Astrocyte of the cerebellum (primary cell): ENCODE measurements at regions not wholly inside any gene's neighbourhood (a gene's known extent, or its start where the extent isn't known, plus 50 kb on each side); places are given as distances from the start of the nearest gene placed in this dataset.

Source experiments
- DNase-seq: peaks from one replicate; pipeline ENCODE4 v3.0.0-alpha.2; 2011; ENCODE audit warnings: low read depth
- H3K4me3 ChIP-seq: 2 replicates; pipeline ENCODE4 v1.5.1; 2011; ENCODE audit warnings: mild to moderate bottlenecking, low read depth, low read length, moderate library complexity
- in situ Hi-C: cut with HindIII; loops from 2 replicates; pipeline ENCODE4 v1.10.0; 2017; ENCODE audit warnings: low sequenced_read_pairs
- TF ChIP-seq, protein P1 (sequence below): IDR thresholded peaks from 2 replicates; pipeline ENCODE4 v1.5.1; 2012; ENCODE audit warnings: low read length, low read depth, moderate library complexity, mild to moderate bottlenecking; ENCODE audit errors: missing control alignments

GRCh38 chrX:26347171-26347570 is 131.2 kb downstream of the MAGEB5 start:
- DNase-seq = no peak
- H3K4me3 ChIP-seq = no peak overlapping the region
- TF ChIP-seq, protein P1, sequence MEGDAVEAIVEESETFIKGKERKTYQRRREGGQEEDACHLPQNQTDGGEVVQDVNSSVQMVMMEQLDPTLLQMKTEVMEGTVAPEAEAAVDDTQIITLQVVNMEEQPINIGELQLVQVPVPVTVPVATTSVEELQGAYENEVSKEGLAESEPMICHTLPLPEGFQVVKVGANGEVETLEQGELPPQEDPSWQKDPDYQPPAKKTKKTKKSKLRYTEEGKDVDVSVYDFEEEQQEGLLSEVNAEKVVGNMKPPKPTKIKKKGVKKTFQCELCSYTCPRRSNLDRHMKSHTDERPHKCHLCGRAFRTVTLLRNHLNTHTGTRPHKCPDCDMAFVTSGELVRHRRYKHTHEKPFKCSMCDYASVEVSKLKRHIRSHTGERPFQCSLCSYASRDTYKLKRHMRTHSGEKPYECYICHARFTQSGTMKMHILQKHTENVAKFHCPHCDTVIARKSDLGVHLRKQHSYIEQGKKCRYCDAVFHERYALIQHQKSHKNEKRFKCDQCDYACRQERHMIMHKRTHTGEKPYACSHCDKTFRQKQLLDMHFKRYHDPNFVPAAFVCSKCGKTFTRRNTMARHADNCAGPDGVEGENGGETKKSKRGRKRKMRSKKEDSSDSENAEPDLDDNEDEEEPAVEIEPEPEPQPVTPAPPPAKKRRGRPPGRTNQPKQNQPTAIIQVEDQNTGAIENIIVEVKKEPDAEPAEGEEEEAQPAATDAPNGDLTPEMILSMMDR = no peak
- in situ Hi-C loops = no loop called here

GRCh38 chrX:26334232-26334631 is 118.3 kb downstream of the MAGEB5 start:
- in situ Hi-C loops = no loop called here

DNA sequence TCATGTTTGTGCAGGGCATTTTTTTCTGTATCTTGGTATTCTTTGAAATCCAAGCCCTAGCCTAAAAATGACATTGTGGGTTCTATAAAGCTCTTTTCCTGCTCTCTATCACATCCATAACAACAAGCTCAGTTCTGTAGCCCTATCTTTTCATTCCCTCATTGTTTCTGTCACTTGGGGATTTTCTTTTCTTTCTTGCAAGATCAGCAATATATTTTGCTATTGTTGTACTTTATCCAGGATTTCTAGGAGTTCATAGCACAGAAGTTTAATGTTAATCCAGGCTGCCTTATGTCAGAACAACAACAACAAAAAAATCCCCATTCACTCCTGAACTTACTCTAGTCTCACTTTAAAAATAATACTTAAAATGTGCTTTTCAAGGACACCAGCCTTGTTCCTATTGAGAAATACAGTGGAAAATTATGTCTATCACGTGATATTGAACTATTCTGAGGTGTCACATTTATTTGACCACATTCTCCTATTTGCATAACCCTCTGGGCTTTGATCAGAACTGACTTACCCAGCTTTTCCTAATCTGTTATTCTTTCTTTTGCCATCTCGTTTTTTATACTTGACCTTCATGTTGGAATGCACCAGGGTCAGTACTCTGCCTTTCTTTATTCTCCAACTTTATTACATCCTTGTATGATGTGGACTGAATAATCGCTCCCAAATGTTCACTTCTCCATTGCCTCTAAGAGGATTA is 112.8 kb downstream of the MAGEB5 start:
- DNase-seq = no peak
- H3K4me3 ChIP-seq = no peak overlapping the region
- in situ Hi-C loops = no loop called here
- TF ChIP-seq, protein P1 = no peak

More at GRCh38 chrX:26334232-26334631, 118.3 kb downstream of the MAGEB5 start:
- TF ChIP-seq, protein P1 = no peak
- DNase-seq = no peak
- H3K4me3 ChIP-seq = no peak overlapping the region

DNA sequence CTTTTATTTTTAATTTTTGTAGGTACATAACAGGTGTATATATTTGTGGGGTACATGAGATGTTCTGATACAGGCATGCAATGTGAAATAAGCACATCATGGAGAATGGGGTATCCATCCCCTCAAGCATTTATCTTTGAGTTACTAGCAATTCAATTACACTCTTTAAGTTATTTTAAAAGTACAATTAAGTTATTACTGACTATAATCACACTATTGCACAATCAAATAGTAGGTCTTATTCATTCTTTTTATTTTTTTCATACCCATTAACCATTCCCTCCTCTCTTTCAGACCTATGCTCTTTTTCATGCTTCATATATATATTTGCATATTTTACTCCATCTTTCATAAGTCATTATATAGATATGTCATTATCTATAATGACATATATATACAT is 93.3 kb downstream of the MAGEB5 start:
- H3K4me3 ChIP-seq = no peak overlapping the region
- no peak for DNase-seq
- in situ Hi-C loops = no loop called here
- TF ChIP-seq, protein P1 = no peak

DNA sequence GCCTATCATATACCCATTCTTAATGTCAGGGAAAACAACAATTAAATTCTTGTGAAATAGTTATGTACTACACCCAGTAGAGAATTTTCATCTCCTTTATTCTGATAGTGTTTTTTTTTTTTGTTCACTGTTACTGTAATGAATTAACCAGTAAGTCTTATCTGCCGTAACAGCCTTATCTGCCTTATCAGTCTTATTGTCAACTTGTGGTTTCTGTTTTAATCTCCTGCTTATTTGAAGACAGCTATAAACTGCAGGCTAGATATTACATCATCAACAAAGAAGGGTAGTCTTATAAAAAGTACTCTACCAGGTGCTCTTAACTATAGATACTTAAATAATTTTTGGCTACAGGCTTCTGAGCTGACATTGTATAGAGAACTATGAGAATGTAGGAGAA is 79.5 kb downstream of the MAGEB5 start:
- DNase-seq = no peak
- in situ Hi-C loops = no loop called here
- no peak overlapping the region for H3K4me3 ChIP-seq
- TF ChIP-seq, protein P1 = no peak

DNA sequence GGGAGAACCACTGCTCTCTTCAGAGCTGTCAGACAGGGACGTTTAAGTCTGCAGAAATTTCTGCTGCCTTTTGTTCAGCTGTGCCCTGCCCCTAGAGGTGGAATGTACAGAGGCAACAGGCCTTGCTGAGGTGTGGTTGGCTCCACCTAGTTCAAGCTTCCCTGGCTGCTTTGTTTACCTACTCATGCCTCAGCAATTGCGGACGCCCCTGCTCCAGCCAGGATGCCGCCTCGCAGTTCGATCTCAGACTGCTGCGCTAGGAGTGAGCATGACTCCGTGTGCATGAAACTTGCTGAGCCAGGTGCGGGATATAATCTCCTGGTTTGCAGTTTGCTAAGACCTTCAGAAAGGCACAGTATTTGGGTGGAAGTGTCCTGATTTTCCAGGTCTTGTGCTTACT is 70.9 kb downstream of the MAGEB5 start:
- H3K4me3 ChIP-seq = no peak overlapping the region
- DNase-seq = no peak
- in situ Hi-C loops = no loop called here
- TF ChIP-seq, protein P1 = no peak
